ENCODE measurements at regions not wholly inside any gene's neighbourhood (a gene's known extent, or its start where the extent isn't known, plus 50 kb on each side); places are given as distances from the start of the nearest gene placed in this dataset.

DNA sequence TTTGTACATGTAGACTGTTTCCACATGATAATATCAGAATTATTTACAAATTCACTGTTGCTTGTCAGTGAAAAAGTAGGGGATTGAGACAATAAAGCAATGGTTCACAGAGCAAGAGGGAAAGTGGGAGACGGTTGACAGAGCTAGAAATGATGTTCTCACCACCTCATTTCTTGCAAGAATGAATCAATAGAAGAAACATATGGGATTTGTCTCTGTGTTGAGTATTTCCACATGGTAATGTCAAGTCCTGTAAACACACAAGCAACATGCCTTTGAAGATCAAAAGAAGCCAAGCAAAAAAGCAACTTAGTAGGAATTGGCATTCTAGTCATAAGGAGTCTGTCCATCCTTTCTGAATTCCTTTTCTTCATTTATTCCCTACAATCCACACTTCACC lies 1806.6 kb upstream of the AGA start:
- TF ChIP-seq CTCF (conservative IDR thresholded peaks at IDR 0.05; ENCODE audit: low read depth, low read length), result no peak
- no peak overlapping the region for H3K27ac ChIP-seq (ENCODE audit: low read depth, low read length, poor library complexity, severe bottlenecking)
- no peaks in the 10 kb centered on the region for H3K9me3 ChIP-seq (ENCODE audit: low read depth, low read length, poor library complexity, severe bottlenecking)
- CTCF ChIA-PET, result no interaction called here
- H3K4me3 ChIP-seq (ENCODE audit: low read depth, low read length, poor library complexity, severe bottlenecking), result no peak overlapping the region
- POLR2A ChIA-PET (ENCODE audit: low non-redundant PET), result no interaction called here
- intact Hi-C loops (cut with micrococcal nuclease; ENCODE audit: unreplicated experiment), result no loop called here
- no peaks in the 10 kb centered on the region for H3K4me1 ChIP-seq (ENCODE audit: insufficient read depth, low read length, poor library complexity, severe bottlenecking)
- no peak for DNase-seq (ENCODE audit: low spot score)
- BruUV-seq (replicated peaks), result no TSS peak
- no peaks in the 10 kb centered on the region for H3K27me3 ChIP-seq (replicated peaks; ENCODE audit: insufficient read depth, low read depth, low read length, poor library complexity)
- H3K36me3 ChIP-seq (ENCODE audit: insufficient read depth, low read length, poor library complexity, severe bottlenecking), result no peaks in the 10 kb centered on the region

- POLR2A ChIA-PET (ENCODE audit: low non-redundant PET), result no interaction called here
- intact Hi-C loops (cut with micrococcal nuclease; ENCODE audit: unreplicated experiment), result no loop called here
- CTCF ChIA-PET, result no interaction called here
Measured at GRCh38 chr4:179268791-179269190, 1826.6 kb upstream of the AGA start.

DNA sequence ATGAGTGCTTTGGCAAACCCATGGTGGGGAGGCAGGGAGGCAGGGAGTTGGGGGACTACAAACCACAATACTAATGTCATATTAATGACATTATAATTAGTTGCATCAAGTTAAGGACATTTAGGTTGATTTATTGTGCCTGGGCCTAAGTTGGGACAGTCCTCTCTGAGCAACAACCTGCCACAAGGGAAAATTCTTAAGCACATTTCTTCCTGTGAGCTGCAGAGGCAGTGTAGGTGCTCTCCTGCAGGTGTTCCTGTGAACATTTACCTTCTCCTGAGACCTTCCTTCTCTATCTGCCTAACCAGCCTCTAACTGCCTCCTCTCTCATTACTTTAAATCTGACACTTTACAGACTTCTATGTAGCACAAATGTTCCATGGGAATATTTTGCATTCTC lies 1830.0 kb upstream of the AGA start:
- TF ChIP-seq CTCF (conservative IDR thresholded peaks at IDR 0.05; ENCODE audit: low read depth, low read length) (no peak), EZH2 (IDR thresholded peaks at IDR 0.05; ENCODE audit: borderline replicate concordance, low read depth, low read length, poor library complexity, severe bottlenecking) (no peak)
- no peak overlapping the region for H3K4me3 ChIP-seq (ENCODE audit: low read depth, low read length, poor library complexity, severe bottlenecking)
- no peak overlapping the region for H3K27ac ChIP-seq (ENCODE audit: low read depth, low read length, poor library complexity, severe bottlenecking)
- DNase-seq (ENCODE audit: low spot score), result no peak
- no peaks in the 10 kb centered on the region for H3K27me3 ChIP-seq (replicated peaks; ENCODE audit: insufficient read depth, low read depth, low read length, poor library complexity)
- H3K36me3 ChIP-seq (ENCODE audit: insufficient read depth, low read length, poor library complexity, severe bottlenecking), result no peaks in the 10 kb centered on the region
- intact Hi-C loops (cut with micrococcal nuclease; ENCODE audit: unreplicated experiment), result no loop called here
- BruUV-seq (replicated peaks), result no TSS peak
- POLR2A ChIA-PET (ENCODE audit: low non-redundant PET), result no interaction called here
- no peaks in the 10 kb centered on the region for H3K4me1 ChIP-seq (ENCODE audit: insufficient read depth, low read length, poor library complexity, severe bottlenecking)
- no peaks in the 10 kb centered on the region for H3K9me3 ChIP-seq (ENCODE audit: low read depth, low read length, poor library complexity, severe bottlenecking)
- CTCF ChIA-PET, result no interaction called here

More at GRCh38 chr4:179268791-179269190, 1826.6 kb upstream of the AGA start:
- Histone ChIP-seq H3K4me3 (ENCODE audit: low read depth, low read length, poor library complexity, severe bottlenecking) (no peak overlapping the region), H3K4me1 (ENCODE audit: insufficient read depth, low read length, poor library complexity, severe bottlenecking) (no peaks in the 10 kb centered on the region), H3K27ac (ENCODE audit: low read depth, low read length, poor library complexity, severe bottlenecking) (no peak overlapping the region), H3K36me3 (ENCODE audit: insufficient read depth, low read length, poor library complexity, severe bottlenecking) (no peaks in the 10 kb centered on the region), H3K9me3 (ENCODE audit: low read depth, low read length, poor library complexity, severe bottlenecking) (peaks cover 5% of the 10 kb centered on the region), H3K27me3 (replicated peaks; ENCODE audit: insufficient read depth, low read depth, low read length, poor library complexity) (no peaks in the 10 kb centered on the region)
- BruUV-seq (replicated peaks), result no TSS peak
- DNase-seq (ENCODE audit: low spot score), result no peak
- TF ChIP-seq EZH2 (IDR thresholded peaks at IDR 0.05; ENCODE audit: borderline replicate concordance, low read depth, low read length, poor library complexity, severe bottlenecking), result no peak
- no peak for TF ChIP-seq CTCF (conservative IDR thresholded peaks at IDR 0.05; ENCODE audit: low read depth, low read length)
